HFFc6 (cell line): ENCODE measurements at regions not wholly inside any gene's neighbourhood (a gene's known extent, or its start where the extent isn't known, plus 50 kb on each side); places are given as distances from the start of the nearest gene placed in this dataset.
"Not testable (repeated sequence)": the region's sequence is repeated elsewhere in the genome, so short reads cannot be mapped to it uniquely, and the experiment has no call there.

Experiments used
- DNase-seq: peaks from one replicate; pipeline ENCODE4 v3.0.0-alpha.2; 2018
- H3K27ac Mint-ChIP-seq: 2 replicates; pipeline ENCODE4 v1.8.0; 2020; ENCODE audit warnings: mild to moderate bottlenecking, mixed read lengths
- H3K27me3 Mint-ChIP-seq: 2 replicates; pipeline ENCODE4 v1.8.0; 2021; ENCODE audit warnings: mild to moderate bottlenecking, moderate library complexity, mixed read lengths; ENCODE audit not compliant: insufficient read depth
- H3K36me3 Mint-ChIP-seq: 2 replicates; pipeline ENCODE4 v1.8.0; 2021; ENCODE audit warnings: low read depth, mixed read lengths
- H3K4me1 Mint-ChIP-seq: 2 replicates; pipeline ENCODE4 v1.8.0; 2020; ENCODE audit warnings: low read depth, mixed read lengths
- H3K4me3 Mint-ChIP-seq: 2 replicates; pipeline ENCODE4 v1.8.0; 2020; ENCODE audit warnings: mild to moderate bottlenecking, moderate library complexity, mixed read lengths
- H3K9me3 Mint-ChIP-seq: 2 replicates; pipeline ENCODE4 v1.8.0; 2020; ENCODE audit warnings: mild to moderate bottlenecking, mixed read lengths
- TF ChIP-seq, protein P1 (sequence below): fragments of 200-600 bp; sonication (generic); IDR thresholded peaks from 2 replicates; pipeline ENCODE4 v1.5.0; 2021; ENCODE audit warnings: antibody characterized with exemption, mild to moderate bottlenecking

DNA sequence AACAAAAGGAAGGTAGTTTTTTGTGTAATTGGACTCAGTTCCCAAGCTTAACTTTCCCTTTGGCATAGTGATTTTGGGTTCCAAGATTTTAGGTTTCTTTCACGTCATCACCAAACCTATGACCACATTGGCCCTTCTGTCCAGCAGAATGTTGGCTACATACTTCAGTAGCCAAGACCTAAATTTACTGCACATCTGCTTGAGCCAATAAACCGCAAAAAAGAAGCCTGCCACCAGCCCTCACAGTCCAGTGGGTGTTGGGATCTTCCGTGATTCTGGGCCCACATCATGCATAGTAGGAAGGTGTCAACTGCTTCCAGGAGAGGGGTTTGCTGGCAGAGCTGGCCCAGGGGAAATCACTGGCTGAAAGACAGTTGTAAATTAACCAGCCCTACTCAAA, 57.6 kb upstream of the LIPC start:
- Mint-ChIP-seq H3K27me3 (peaks cover 14% of the 10 kb centered on the region), H3K9me3 (no peaks in the 10 kb centered on the region)

DNA sequence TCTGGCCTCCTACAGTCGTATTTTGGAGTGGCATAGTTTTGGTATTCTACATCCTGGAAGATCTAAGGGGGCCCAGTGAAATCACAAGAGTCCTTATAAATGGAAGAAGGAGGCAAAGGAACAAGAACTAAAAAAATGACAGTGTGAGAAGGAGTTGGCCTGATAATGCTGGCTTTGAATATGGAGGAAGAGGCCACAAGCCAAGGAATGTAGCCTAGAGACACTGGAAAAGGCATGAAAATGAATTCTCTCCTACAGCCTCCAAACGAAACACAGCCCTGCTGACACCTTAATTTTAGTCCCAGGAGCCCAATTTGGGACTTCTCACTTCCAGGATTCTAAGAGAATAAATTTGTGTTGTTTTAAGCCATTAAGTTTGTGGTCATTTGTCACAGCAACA, 54.6 kb upstream of the LIPC start:
- Mint-ChIP-seq H3K36me3 (peaks cover 7% of the 10 kb centered on the region), H3K4me3 (no peak overlapping the region), H3K4me1 (peaks cover 9% of the 10 kb centered on the region), H3K9me3 (no peaks in the 10 kb centered on the region), H3K27me3 (peaks cover 8% of the 10 kb centered on the region), H3K27ac (no peak overlapping the region)
- TF ChIP-seq, protein P1, sequence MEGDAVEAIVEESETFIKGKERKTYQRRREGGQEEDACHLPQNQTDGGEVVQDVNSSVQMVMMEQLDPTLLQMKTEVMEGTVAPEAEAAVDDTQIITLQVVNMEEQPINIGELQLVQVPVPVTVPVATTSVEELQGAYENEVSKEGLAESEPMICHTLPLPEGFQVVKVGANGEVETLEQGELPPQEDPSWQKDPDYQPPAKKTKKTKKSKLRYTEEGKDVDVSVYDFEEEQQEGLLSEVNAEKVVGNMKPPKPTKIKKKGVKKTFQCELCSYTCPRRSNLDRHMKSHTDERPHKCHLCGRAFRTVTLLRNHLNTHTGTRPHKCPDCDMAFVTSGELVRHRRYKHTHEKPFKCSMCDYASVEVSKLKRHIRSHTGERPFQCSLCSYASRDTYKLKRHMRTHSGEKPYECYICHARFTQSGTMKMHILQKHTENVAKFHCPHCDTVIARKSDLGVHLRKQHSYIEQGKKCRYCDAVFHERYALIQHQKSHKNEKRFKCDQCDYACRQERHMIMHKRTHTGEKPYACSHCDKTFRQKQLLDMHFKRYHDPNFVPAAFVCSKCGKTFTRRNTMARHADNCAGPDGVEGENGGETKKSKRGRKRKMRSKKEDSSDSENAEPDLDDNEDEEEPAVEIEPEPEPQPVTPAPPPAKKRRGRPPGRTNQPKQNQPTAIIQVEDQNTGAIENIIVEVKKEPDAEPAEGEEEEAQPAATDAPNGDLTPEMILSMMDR: no peak
- DNase-seq: no peak

More for the DNA sequence above, 57.6 kb upstream of the LIPC start:
- Mint-ChIP-seq H3K4me3 (no peak overlapping the region), H3K4me1 (peaks cover 15% of the 10 kb centered on the region), H3K36me3 (peaks cover 7% of the 10 kb centered on the region), H3K27ac (no peak overlapping the region)
- DNase-seq: no peak
- TF ChIP-seq, protein P1: no peak

DNA sequence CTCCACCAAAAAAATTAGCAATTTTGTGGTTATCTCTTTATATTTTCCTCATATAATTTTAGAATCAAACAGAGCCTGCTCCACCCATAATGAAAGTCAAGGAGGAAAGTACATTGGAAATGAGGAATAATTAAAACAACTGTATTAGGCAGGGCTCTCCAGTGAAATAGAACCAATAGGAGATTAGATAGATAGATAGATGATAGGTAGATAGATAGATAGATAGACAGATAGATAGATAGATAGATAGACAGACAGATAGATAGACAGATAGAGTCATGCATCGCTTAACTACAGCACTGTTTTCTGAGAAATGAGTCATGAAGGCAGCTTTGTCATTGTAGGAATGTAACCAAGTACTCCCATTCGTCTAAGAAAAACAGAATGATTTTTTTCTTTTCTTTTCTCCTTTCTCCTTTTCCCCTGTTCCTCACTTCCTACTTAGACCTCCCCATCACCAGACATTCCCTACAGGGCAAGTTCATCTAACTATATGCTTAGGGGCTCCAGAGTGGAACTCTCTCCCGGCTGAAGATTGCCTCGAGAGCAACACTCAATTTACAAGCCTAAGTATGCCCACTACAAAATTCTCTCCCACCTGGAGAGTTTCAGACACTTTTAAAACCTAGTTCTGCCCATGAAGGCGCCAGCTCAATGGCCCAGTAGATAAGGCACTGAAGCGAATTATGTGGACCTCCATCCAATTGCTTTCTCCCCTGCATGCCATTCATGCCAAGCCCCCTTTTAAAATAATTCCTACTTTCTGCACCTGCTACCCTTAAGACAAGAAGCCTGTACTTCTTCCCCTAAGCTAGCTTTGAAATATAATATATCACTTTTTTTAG, 53.3 kb upstream of the LIPC start:
- H3K27ac Mint-ChIP-seq: peak overlapping the region; percentile 22
- H3K27me3 Mint-ChIP-seq: peaks cover 8% of the 10 kb centered on the region
- TF ChIP-seq, protein P1: no peak
- H3K9me3 Mint-ChIP-seq: no peaks in the 10 kb centered on the region
- peak; percentile 46 for DNase-seq
- H3K4me3 Mint-ChIP-seq: peak overlapping the region; percentile 40
- H3K4me1 Mint-ChIP-seq: peaks cover 9% of the 10 kb centered on the region
- H3K36me3 Mint-ChIP-seq: peaks cover 7% of the 10 kb centered on the region

GRCh38 chr15:58379454-58379853, 52.3 kb upstream of the LIPC start:
- not testable (repeated sequence) for H3K27ac Mint-ChIP-seq, H3K4me3 Mint-ChIP-seq, H3K4me1 Mint-ChIP-seq, H3K27me3 Mint-ChIP-seq, H3K9me3 Mint-ChIP-seq, H3K36me3 Mint-ChIP-seq, DNase-seq

GRCh38 chr15:58380280-58380945, 51.4 kb upstream of the LIPC start:
- Mint-ChIP-seq H3K4me1 (peaks cover 16% of the 10 kb centered on the region), H3K27me3 (peaks cover 5% of the 10 kb centered on the region)
- DNase-seq: no peak

More at GRCh38 chr15:58380280-58380945, 51.4 kb upstream of the LIPC start:
- TF ChIP-seq, protein P1: no peak
- H3K27ac Mint-ChIP-seq: no peak overlapping the region
- H3K9me3 Mint-ChIP-seq: no peaks in the 10 kb centered on the region
- no peak overlapping the region for H3K4me3 Mint-ChIP-seq
- peaks cover 7% of the 10 kb centered on the region for H3K36me3 Mint-ChIP-seq
